GM23248 (cell line): ENCODE measurements at regions not wholly inside any gene's neighbourhood (a gene's known extent, or its start where the extent isn't known, plus 50 kb on each side); places are given as distances from the start of the nearest gene placed in this dataset.

Source experiments
- DNase-seq: peaks from one replicate; pipeline ENCODE4 v3.0.0-alpha.2; 2015
- H2AFZ ChIP-seq: fragments of 200-600 bp; sonication (generic); 2 replicates; pipeline ENCODE4 v1.6.1; 2016; ENCODE audit warnings: antibody characterized with exemption
- H3F3A ChIP-seq: fragments of 200-600 bp; sonication (generic); 2 replicates; pipeline ENCODE4 v1.6.1; 2016; ENCODE audit warnings: mild to moderate bottlenecking, antibody characterized with exemption, mixed run types; ENCODE audit not compliant: insufficient read depth
- H3K27ac ChIP-seq: fragments of 200-600 bp; sonication (generic); 2 replicates; pipeline ENCODE4 v1.5.1; 2016; ENCODE audit warnings: mild to moderate bottlenecking
- H3K27me3 ChIP-seq: fragments of 200-600 bp; sonication (generic); replicated peaks from 2 replicates; pipeline ENCODE4 v1.6.1; 2016; ENCODE audit warnings: mild to moderate bottlenecking; ENCODE audit not compliant: insufficient read depth
- H3K36me3 ChIP-seq: fragments of 200-600 bp; sonication (generic); 2 replicates; pipeline ENCODE4 v1.6.1; 2016; ENCODE audit warnings: low read depth, mild to moderate bottlenecking
- H3K4me1 ChIP-seq: fragments of 200-600 bp; sonication (generic); 2 replicates; pipeline ENCODE4 v1.6.1; 2016; ENCODE audit warnings: mild to moderate bottlenecking; ENCODE audit not compliant: insufficient read depth
- H3K4me2 ChIP-seq: fragments of 200-600 bp; sonication (generic); one replicate; pipeline ENCODE4 v1.6.1; 2016; ENCODE audit warnings: mild to moderate bottlenecking; ENCODE audit not compliant: unreplicated experiment
- H3K4me3 ChIP-seq: fragments of 200-600 bp; sonication (generic); 2 replicates; pipeline ENCODE4 v1.5.1; 2016; ENCODE audit warnings: mild to moderate bottlenecking
- H3K79me2 ChIP-seq: fragments of 200-600 bp; sonication (generic); 2 replicates; pipeline ENCODE4 v1.6.1; 2016; ENCODE audit warnings: mild to moderate bottlenecking; ENCODE audit not compliant: insufficient read depth
- H3K9ac ChIP-seq: fragments of 200-600 bp; sonication (generic); 2 replicates; pipeline ENCODE4 v1.6.1; 2016; ENCODE audit warnings: mild to moderate bottlenecking
- H3K9me2 ChIP-seq: fragments of 200-600 bp; sonication (generic); 2 replicates; pipeline ENCODE4 v1.6.1; 2016; ENCODE audit warnings: mixed run types, mild to moderate bottlenecking, moderate library complexity; ENCODE audit not compliant: insufficient read depth
- H3K9me3 ChIP-seq: fragments of 200-600 bp; sonication (generic); one replicate; pipeline ENCODE4 v1.6.1; 2017; ENCODE audit warnings: low read depth
- H4K20me1 ChIP-seq: fragments of 200-600 bp; sonication (generic); 2 replicates; pipeline ENCODE4 v1.6.0; 2016; ENCODE audit not compliant: insufficient read depth
- EZH2 ChIP-seq: fragments of 200-600 bp; sonication (generic); IDR thresholded peaks from 2 replicates; pipeline ENCODE4 v1.6.1; 2018; ENCODE audit warnings: antibody characterized with exemption, mild to moderate bottlenecking; ENCODE audit not compliant: insufficient read depth, poor library complexity, severe bottlenecking
- EZH2phosphoT487 ChIP-seq: fragments of 200-600 bp; sonication (generic); IDR thresholded peaks from 2 replicates; pipeline ENCODE4 v1.6.1; 2018; ENCODE audit warnings: antibody characterized with exemption, moderate library complexity, mild to moderate bottlenecking, low read depth; ENCODE audit not compliant: insufficient read depth
- WGBS, 2 experiments: methylation state at CpG; one replicate each; pipeline ENCODE4 v1.1.6; 2015 to 2017; ENCODE audit warnings: low lambda C conversion rate in 2 of 2, low coverage in 1 of 2; ENCODE audit errors: missing lambda C conversion rate in 2 of 2; 5-methylcytosine and 5-hydroxymethylcytosine counted together
- in situ Hi-C: fragments of 300-500 bp; cut with MboI; formaldehyde crosslinking; loops from 2 replicates; pipeline ENCODE4 v1.15.0; 2020

DNA sequence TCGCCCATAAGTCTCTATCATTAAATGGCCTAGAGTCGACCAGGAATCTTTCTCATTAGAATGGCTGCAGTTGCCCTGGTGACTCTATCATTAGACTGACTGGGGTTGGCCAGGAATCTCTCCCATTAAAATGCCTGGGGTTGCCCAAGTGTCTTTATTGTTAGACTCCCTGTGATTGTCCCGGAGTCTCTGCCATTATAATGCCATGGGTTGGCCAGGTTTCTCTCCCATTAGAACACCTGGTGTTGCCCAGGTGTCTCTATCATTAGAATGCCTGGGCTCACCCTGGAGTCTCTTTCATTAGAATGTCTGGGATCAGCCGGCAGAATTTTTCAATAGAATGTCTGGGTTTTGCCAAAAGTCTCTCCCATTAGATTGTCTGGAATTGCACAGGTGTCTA lies 1459.3 kb downstream of the UQCRFS1 start:
- H3K4me3 ChIP-seq, result no peak overlapping the region
- H3K27ac ChIP-seq, result no peak overlapping the region
- H2AFZ ChIP-seq, result no peak overlapping the region
- H3K79me2 ChIP-seq, result no peaks in the 10 kb centered on the region
- no peak overlapping the region for H3K4me2 ChIP-seq
- H3K27me3 ChIP-seq, result no peaks in the 10 kb centered on the region
- H3K36me3 ChIP-seq, result no peaks in the 10 kb centered on the region
- 95 to 97% methylated on average over 4 of the region's 4 CpGs for WGBS, 2 experiments
- H3F3A ChIP-seq, result no peaks in the 10 kb centered on the region
- H3K9me3 ChIP-seq, result no peaks in the 10 kb centered on the region
- H4K20me1 ChIP-seq, result no peaks in the 10 kb centered on the region
- TF ChIP-seq EZH2phosphoT487, result no peak
- TF ChIP-seq EZH2, result no peak
- DNase-seq, result no peak
- H3K9ac ChIP-seq, result no peak overlapping the region
- H3K4me1 ChIP-seq, result no peaks in the 10 kb centered on the region
- in situ Hi-C loops, result no loop called here
- H3K9me2 ChIP-seq, result no peaks in the 10 kb centered on the region

DNA sequence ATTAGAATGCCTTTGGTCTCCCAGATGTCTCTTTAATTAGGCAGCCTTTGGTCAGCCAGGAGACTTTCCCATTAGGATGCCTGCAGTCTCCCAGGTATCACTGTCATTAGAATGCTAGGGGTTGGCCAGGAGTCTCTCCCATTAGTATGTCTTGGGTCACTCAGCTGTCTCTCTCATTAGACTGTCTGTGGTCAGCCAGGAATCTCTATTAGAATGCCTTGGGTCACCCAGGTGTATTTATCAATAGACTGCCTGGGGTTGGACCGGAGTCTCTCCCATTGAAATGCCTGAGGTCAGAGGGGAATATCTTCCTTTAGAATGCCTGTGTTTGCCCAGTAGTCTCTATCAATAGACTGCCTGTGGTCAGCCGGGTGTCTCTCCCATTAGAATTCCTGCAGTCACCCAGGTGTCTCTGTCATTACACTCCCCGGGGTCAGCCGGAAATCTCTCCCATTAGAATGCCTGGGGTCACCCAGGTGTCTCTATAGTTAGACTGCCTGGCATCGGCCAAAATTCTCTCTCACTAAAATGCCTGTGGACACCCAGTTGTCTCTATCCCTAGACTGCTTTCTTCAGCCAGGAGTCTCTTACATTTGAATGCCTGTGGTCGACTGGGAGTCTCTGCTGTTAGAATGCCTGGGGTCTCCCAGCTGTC lies 1460.3 kb downstream of the UQCRFS1 start:
- H3K9me2 ChIP-seq, result no peaks in the 10 kb centered on the region
- TF ChIP-seq EZH2 (no peak), EZH2phosphoT487 (no peak)
- H3K36me3 ChIP-seq, result no peaks in the 10 kb centered on the region
- no peak overlapping the region for H3K27ac ChIP-seq
- H3K4me3 ChIP-seq, result no peak overlapping the region
- no peak overlapping the region for H3K4me2 ChIP-seq
- H3F3A ChIP-seq, result no peaks in the 10 kb centered on the region
- H3K79me2 ChIP-seq, result no peaks in the 10 kb centered on the region
- H2AFZ ChIP-seq, result no peak overlapping the region
- in situ Hi-C loops, result no loop called here
- no peaks in the 10 kb centered on the region for H3K27me3 ChIP-seq
- H4K20me1 ChIP-seq, result no peaks in the 10 kb centered on the region
- no peaks in the 10 kb centered on the region for H3K4me1 ChIP-seq
- H3K9me3 ChIP-seq, result no peaks in the 10 kb centered on the region
- WGBS, 2 experiments, result 78 to 88% methylated on average over 6 of the region's 6 CpGs
- no peak for DNase-seq
- H3K9ac ChIP-seq, result no peak overlapping the region

DNA sequence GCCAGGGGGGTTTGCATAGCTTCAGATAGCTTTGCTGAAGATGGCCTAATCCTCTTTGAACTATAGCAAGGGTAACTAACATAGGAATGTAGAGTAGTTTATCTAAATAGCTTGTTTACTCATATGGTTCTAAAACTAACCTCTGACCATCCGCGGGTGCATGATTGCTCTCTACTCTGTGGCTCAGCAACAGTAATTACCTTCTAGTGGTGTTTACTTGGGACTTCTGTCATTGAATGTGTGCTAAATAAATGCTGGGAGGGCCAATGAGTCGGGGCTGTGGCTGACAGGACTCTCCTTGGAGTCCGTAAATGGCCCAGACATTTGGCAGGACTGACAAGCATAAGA lies 1461.9 kb downstream of the UQCRFS1 start:
- in situ Hi-C loops, result no loop called here
- Histone ChIP-seq H3K9ac (no peak overlapping the region), H3K36me3 (no peaks in the 10 kb centered on the region), H3K27ac (no peak overlapping the region), H4K20me1 (no peaks in the 10 kb centered on the region; the same call in 1 of the 2 replicates), H3F3A (no peaks in the 10 kb centered on the region), H3K9me2 (no peaks in the 10 kb centered on the region), H3K4me3 (no peak overlapping the region), H3K27me3 (no peaks in the 10 kb centered on the region), H3K4me1 (no peaks in the 10 kb centered on the region), H3K9me3 (no peaks in the 10 kb centered on the region), H3K79me2 (peaks cover 4% of the 10 kb centered on the region; the same call in 1 of the 2 replicates), H2AFZ (no peak overlapping the region), H3K4me2 (no peak overlapping the region)
- WGBS, 2 experiments, result 92 to 95% methylated on average over 4 of the region's 4 CpGs
- no peak for DNase-seq
- no peak for TF ChIP-seq EZH2
- no peak for TF ChIP-seq EZH2phosphoT487

DNA sequence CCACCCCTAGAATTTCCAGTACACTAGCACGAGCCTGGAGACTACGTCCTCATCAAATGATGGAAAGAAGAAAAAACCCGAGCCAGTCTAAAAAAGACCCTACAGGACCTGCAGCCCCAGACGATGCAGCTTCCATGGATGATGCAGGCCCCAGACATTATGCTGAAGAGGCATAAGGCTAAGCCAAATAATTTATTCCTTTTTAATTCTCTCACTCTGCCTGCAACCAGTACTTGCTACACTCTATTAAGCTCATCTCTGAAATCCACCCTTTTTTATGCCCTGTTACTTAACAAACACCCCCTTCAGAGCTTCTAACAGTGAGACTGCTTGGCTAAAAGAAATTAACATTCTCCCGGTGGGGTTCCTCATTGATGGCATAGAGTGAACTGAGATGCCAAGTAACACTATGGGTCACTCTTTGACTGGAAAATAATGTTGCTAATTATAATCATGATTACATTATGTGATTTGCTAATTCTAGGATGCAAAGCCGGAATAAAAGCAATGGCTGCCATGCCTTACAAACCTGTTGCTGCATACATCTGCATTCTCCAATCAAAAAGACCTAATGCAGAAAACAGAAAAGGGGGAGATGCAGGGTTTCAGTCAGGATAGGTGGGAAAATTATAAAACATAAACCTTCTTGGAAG lies 1462.4 kb downstream of the UQCRFS1 start:
- no peaks in the 10 kb centered on the region for H3K27me3 ChIP-seq
- no peak overlapping the region for H3K9ac ChIP-seq
- H2AFZ ChIP-seq, result no peak overlapping the region
- H3K4me3 ChIP-seq, result no peak overlapping the region
- H3K4me2 ChIP-seq, result no peak overlapping the region
- no peaks in the 10 kb centered on the region for H3K9me2 ChIP-seq
- no peaks in the 10 kb centered on the region; the same call in 1 of the 2 replicates for H4K20me1 ChIP-seq
- H3K27ac ChIP-seq, result no peak overlapping the region
- TF ChIP-seq EZH2phosphoT487 (no peak), EZH2 (no peak)
- no peaks in the 10 kb centered on the region for H3K9me3 ChIP-seq
- H3F3A ChIP-seq, result no peaks in the 10 kb centered on the region
- H3K36me3 ChIP-seq, result no peaks in the 10 kb centered on the region
- WGBS, 2 experiments, result 71 to 72% methylated on average over 6 of the region's 6 CpGs
- no peak for DNase-seq
- peaks cover 4% of the 10 kb centered on the region; the same call in 1 of the 2 replicates for H3K79me2 ChIP-seq
- no peaks in the 10 kb centered on the region for H3K4me1 ChIP-seq
- in situ Hi-C loops, result no loop called here
